Gastroesophageal sphincter (tissue), 3 donors: ENCODE measurements at regions not wholly inside any gene's neighbourhood (a gene's known extent, or its start where the extent isn't known, plus 50 kb on each side); places are given as distances from the start of the nearest gene placed in this dataset.

Experiments
- POLR2A ChIP-seq, 2 donors: fragments of 450-650 bp; IDR thresholded peaks; one replicate each; pipeline ENCODE4 v1.6.1; 2017; ENCODE audit warnings: antibody characterized with exemption in 2 of 2, mild to moderate bottlenecking in 2 of 2, moderate library complexity in 1 of 2
- POLR2AphosphoS5 ChIP-seq: sonication (generic); formaldehyde crosslinking; IDR thresholded peaks from one replicate; pipeline ENCODE4 v1.6.1; 2017; ENCODE audit warnings: antibody characterized with exemption
- TF ChIP-seq, protein P1 (sequence below), 4 experiments: fragments of 200-600 bp in 2 of 4; fragments of 450-650 bp in 2 of 4; sonication (generic) in 1 of 4; IDR thresholded peaks; one replicate each; pipeline ENCODE4 v1.5.1; 2017 to 2019; ENCODE audit warnings: antibody characterized with exemption in 4 of 4, mild to moderate bottlenecking in 2 of 4, moderate library complexity in 2 of 4

DNA sequence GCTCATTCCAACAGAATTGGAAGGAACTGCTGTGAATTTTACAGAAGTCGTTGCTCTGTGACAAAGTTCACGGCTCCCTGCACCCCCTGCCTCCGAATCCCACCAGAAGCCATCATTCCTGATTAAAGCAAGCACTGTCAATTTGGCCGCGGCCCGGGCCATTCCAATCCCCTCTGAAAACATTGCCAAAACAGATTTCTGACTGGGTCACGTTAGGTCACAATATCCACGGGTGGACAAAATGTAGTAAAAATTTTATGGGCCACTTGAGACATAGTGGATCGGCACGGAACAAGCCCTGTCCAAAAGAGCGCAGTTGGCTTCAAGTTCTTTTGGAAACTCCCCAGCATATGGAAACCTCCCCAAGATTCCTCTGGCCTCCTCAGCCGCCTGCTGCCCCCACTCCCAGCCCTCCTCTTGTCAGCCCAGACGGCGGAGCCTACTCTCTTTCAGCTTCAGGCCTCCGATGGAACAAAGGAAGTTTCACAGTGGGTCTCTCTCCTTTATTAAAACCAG is 67.2 kb upstream of the IFNAR2 start:
- TF ChIP-seq POLR2A (IDR thresholded peaks at IDR 0.05) = no peak
- TF ChIP-seq, protein P1, sequence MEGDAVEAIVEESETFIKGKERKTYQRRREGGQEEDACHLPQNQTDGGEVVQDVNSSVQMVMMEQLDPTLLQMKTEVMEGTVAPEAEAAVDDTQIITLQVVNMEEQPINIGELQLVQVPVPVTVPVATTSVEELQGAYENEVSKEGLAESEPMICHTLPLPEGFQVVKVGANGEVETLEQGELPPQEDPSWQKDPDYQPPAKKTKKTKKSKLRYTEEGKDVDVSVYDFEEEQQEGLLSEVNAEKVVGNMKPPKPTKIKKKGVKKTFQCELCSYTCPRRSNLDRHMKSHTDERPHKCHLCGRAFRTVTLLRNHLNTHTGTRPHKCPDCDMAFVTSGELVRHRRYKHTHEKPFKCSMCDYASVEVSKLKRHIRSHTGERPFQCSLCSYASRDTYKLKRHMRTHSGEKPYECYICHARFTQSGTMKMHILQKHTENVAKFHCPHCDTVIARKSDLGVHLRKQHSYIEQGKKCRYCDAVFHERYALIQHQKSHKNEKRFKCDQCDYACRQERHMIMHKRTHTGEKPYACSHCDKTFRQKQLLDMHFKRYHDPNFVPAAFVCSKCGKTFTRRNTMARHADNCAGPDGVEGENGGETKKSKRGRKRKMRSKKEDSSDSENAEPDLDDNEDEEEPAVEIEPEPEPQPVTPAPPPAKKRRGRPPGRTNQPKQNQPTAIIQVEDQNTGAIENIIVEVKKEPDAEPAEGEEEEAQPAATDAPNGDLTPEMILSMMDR (IDR thresholded peaks at IDR 0.05) = no peak
- no peak for TF ChIP-seq POLR2AphosphoS5
